ENCODE measurements at regions not wholly inside any gene's neighbourhood (a gene's known extent, or its start where the extent isn't known, plus 50 kb on each side); places are given as distances from the start of the nearest gene placed in this dataset.
A peak's percentile ranks its signal among the peaks of the same experiment; 100 is the strongest.
"Not testable (repeated sequence)": the region's sequence is repeated elsewhere in the genome, so short reads cannot be mapped to it uniquely, and the experiment has no call there.

- no peaks in the 10 kb centered on the region for H3K9me3 Mint-ChIP-seq
- Histone ChIP-seq H3K23me2 (ENCODE audit: insufficient read length, low read depth, low read length, poor library complexity, severe bottlenecking) (no peaks in the 10 kb centered on the region), H3K4me2 (ENCODE audit: insufficient read depth, insufficient read length, low read length) (no peak overlapping the region), H3K79me1 (ENCODE audit: insufficient read depth, low read depth, low read length, poor library complexity, severe bottlenecking) (no peaks in the 10 kb centered on the region), H3K23ac (ENCODE audit: insufficient read length, low read depth, low read length) (no peak overlapping the region), H3K27ac (ENCODE audit: insufficient read length, low read depth, low read length) (no peak overlapping the region), H2BK5ac (ENCODE audit: insufficient read length, low read length) (no peak overlapping the region), H2BK120ac (ENCODE audit: low read depth, low read length, poor library complexity, severe bottlenecking) (no peak overlapping the region), H3K27me3 (ENCODE audit: insufficient read depth, low read length) (no peaks in the 10 kb centered on the region), H4K20me1 (ENCODE audit: control insufficient read depth, insufficient read depth, insufficient read length) (no peaks in the 10 kb centered on the region), H2BK15ac (ENCODE audit: low read depth, low read length) (no peak overlapping the region), H4K8ac (replicated peaks; ENCODE audit: insufficient read length, low read depth, low read length) (no peak overlapping the region), H3K9ac (ENCODE audit: extremely low read depth, insufficient read length, low read length) (no peak overlapping the region), H4K5ac (ENCODE audit: insufficient read length, low read depth, low read length) (no peak overlapping the region), H3K4me1 (ENCODE audit: insufficient read depth, low read length) (peaks cover 3% of the 10 kb centered on the region; the same call in 1 of the 2 replicates), H3T11ph (ENCODE audit: low read length) (no peak overlapping the region), H3K9me3 (ENCODE audit: control insufficient read depth, low read depth, low read length) (no peaks in the 10 kb centered on the region), H3K79me2 (ENCODE audit: insufficient read depth, low read length) (no peaks in the 10 kb centered on the region), H3K18ac (ENCODE audit: insufficient read length, low read depth, low read length) (no peak overlapping the region), H3K4ac (ENCODE audit: low read depth, low read length) (no peak overlapping the region), H2BK12ac (ENCODE audit: insufficient read length, low read depth, low read length) (no peak overlapping the region), H3K56ac (ENCODE audit: insufficient read length, low read depth, low read length) (no peak overlapping the region), H3K14ac (ENCODE audit: insufficient read depth, low read length) (no peak overlapping the region), H4K91ac (ENCODE audit: insufficient read length, low read depth, low read length) (no peak overlapping the region), H2AFZ (ENCODE audit: low read length) (no peak overlapping the region), H2AK5ac (ENCODE audit: insufficient read length, low read length) (no peak overlapping the region), H2BK20ac (ENCODE audit: low read depth, low read length, poor library complexity, severe bottlenecking) (no peak overlapping the region)
- TF ChIP-seq CTCF (conservative IDR thresholded peaks at IDR 0.05), result no peak
- H3K4me3 Mint-ChIP-seq, result no peak overlapping the region
- no peaks in the 10 kb centered on the region for H3K36me3 Mint-ChIP-seq (ENCODE audit: insufficient read depth in 1 of 3, low read depth in 3 of 3)
- no peaks in the 10 kb centered on the region for H3K27me3 Mint-ChIP-seq (ENCODE audit: low read depth)
- H3K27ac Mint-ChIP-seq, result no peak overlapping the region
- DNase-seq, result no peak
- H3K4me1 Mint-ChIP-seq, result peaks cover 14% of the 10 kb centered on the region in 2 experiments
- WGBS (ENCODE audit: extremely low coverage, insufficient read length, low lambda C conversion rate), result no CpG with 5 or more reads among the region's 1 CpG
Observed at GRCh38 chr2:44104855-44105271, 63.8 kb upstream of the PPM1B start.

GRCh38 chr2:44106509-44106908 lies 62.2 kb upstream of the PPM1B start:
- not testable (repeated sequence) for H3K14ac ChIP-seq (ENCODE audit: insufficient read depth, low read length); H2BK120ac ChIP-seq (ENCODE audit: low read depth, low read length, poor library complexity, severe bottlenecking); H2AK5ac ChIP-seq (ENCODE audit: insufficient read length, low read length); H3K9me3 ChIP-seq (ENCODE audit: control insufficient read depth, low read depth, low read length); H2BK5ac ChIP-seq (ENCODE audit: insufficient read length, low read length); H3K27me3 ChIP-seq (ENCODE audit: insufficient read depth, low read length); H2BK15ac ChIP-seq (ENCODE audit: low read depth, low read length); H3K4ac ChIP-seq (ENCODE audit: low read depth, low read length); H4K91ac ChIP-seq (ENCODE audit: insufficient read length, low read depth, low read length); H3K56ac ChIP-seq (ENCODE audit: insufficient read length, low read depth, low read length); H3K9me3 Mint-ChIP-seq; H3K36me3 Mint-ChIP-seq (ENCODE audit: insufficient read depth in 1 of 3, low read depth in 3 of 3); H3K23ac ChIP-seq (ENCODE audit: insufficient read length, low read depth, low read length); H3K79me1 ChIP-seq (ENCODE audit: insufficient read depth, low read depth, low read length, poor library complexity, severe bottlenecking); H3K9ac ChIP-seq (ENCODE audit: extremely low read depth, insufficient read length, low read length); H3K4me1 ChIP-seq (ENCODE audit: insufficient read depth, low read length); H2AFZ ChIP-seq (ENCODE audit: low read length); H3K27me3 Mint-ChIP-seq (ENCODE audit: low read depth); H4K5ac ChIP-seq (ENCODE audit: insufficient read length, low read depth, low read length); H4K20me1 ChIP-seq (ENCODE audit: control insufficient read depth, insufficient read depth, insufficient read length); H3K27ac ChIP-seq (ENCODE audit: insufficient read length, low read depth, low read length); H4K8ac ChIP-seq (replicated peaks; ENCODE audit: insufficient read length, low read depth, low read length); H3K23me2 ChIP-seq (ENCODE audit: insufficient read length, low read depth, low read length, poor library complexity, severe bottlenecking); H2BK20ac ChIP-seq (ENCODE audit: low read depth, low read length, poor library complexity, severe bottlenecking); H3K79me2 ChIP-seq (ENCODE audit: insufficient read depth, low read length); H3K4me3 Mint-ChIP-seq; H3K27ac Mint-ChIP-seq; H2BK12ac ChIP-seq (ENCODE audit: insufficient read length, low read depth, low read length); H3K4me2 ChIP-seq (ENCODE audit: insufficient read depth, insufficient read length, low read length); DNase-seq
- H3K18ac ChIP-seq (ENCODE audit: insufficient read length, low read depth, low read length), result peak overlapping the region; percentile 16
- peak overlapping the region; percentile 29 for H3T11ph ChIP-seq (ENCODE audit: low read length)
- H3K4me1 Mint-ChIP-seq, result peaks cover 14% of the 10 kb centered on the region in 2 experiments
- WGBS (ENCODE audit: extremely low coverage, insufficient read length, low lambda C conversion rate), result no CpG with 5 or more reads among the region's 9 CpGs
